HCT116 (cell line): ENCODE measurements at regions not wholly inside any gene's neighbourhood (a gene's known extent, or its start where the extent isn't known, plus 50 kb on each side); places are given as distances from the start of the nearest gene placed in this dataset.

Experiments used
- ATAC-seq: fragments of 200-7000 bp; cut with Tn5 transposase; 2 replicates; pipeline ENCODE4 v1.9.1; 2020; ENCODE audit warnings: mild to moderate bottlenecking, moderate library complexity
- BruUV-seq: library from RNA; stranded (reverse); fragments of 400-500 nt; replicated peaks from 2 replicates; lab custom pipeline; 2021; lab: Mats Ljungman, UMichigan
- CTCF ChIA-PET: fragments of 300-600 bp; sonication (Branson Sonifier 250); formaldehyde crosslinking; loops from one replicate; lab custom pipeline; 2021; ENCODE audit warnings: antibody characterized with exemption; lab: Charles Lee
- POLR2A ChIA-PET: fragments of 300-600, 350-600 bp; sonication (Branson Sonifier 250); formaldehyde crosslinking; loops from one replicate; lab custom pipeline; 2021; ENCODE audit warnings: antibody characterized with exemption; lab: Charles Lee
- RAD21 ChIA-PET, 2 experiments: fragments of 300-600 bp; sonication (Branson Sonifier 250); formaldehyde crosslinking; loops; one replicate each; lab custom pipeline; 2023; ENCODE audit warnings: low total read pairs in 2 of 2; ENCODE audit not compliant: uncharacterized antibody in 2 of 2, unreplicated experiment in 2 of 2, low non-redundant PET in 1 of 2; lab: Charles Lee
- DNase-seq: peaks from one replicate; pipeline ENCODE4 v3.0.0-alpha.2; 2010; ENCODE audit warnings: low read depth, low spot score
- H2AFZ ChIP-seq: fragments of 200-600 bp; shearing (Covaris generic), sonication (generic); 2 replicates; pipeline ENCODE4 v1.6.1; 2017; ENCODE audit warnings: low read depth, mixed run types, mixed read lengths, antibody characterized with exemption, low read length; ENCODE audit not compliant: poor library complexity, severe bottlenecking
- H3K27ac ChIP-seq: 2 replicates; pipeline ENCODE4 v1.5.1; 2012; ENCODE audit warnings: low read depth, low read length
- H3K27me3 ChIP-seq: fragments of 200-600 bp; sonication (generic); 2 replicates; pipeline ENCODE4 v1.6.1; 2016; ENCODE audit warnings: mixed run types, low read length, mixed read lengths; ENCODE audit not compliant: insufficient read depth
- H3K36me3 ChIP-seq, 2 experiments: fragments of 200-500 bp in 1 of 2; fragments of 200-600 bp in 1 of 2; sonication (Bioruptor generic) in 1 of 2; sonication (generic) in 1 of 2; 2 replicates each; pipeline versions ENCODE4 v1.5.1 to v1.6.1; 2014 to 2016; ENCODE audit warnings: low read length in 2 of 2, inconsistent platforms in 1 of 2, mixed read lengths in 1 of 2, mixed run types in 1 of 2; ENCODE audit not compliant: insufficient read depth in 2 of 2, control insufficient read depth in 1 of 2
- H3K4me1 ChIP-seq, 2 experiments: fragments of 200-600 bp in 1 of 2; sonication (generic) in 1 of 2; 2 replicates each; pipeline versions ENCODE4 v1.5.1 to v1.6.1; 2012 to 2017; ENCODE audit warnings: low read length in 2 of 2, inconsistent platforms in 1 of 2, mild to moderate bottlenecking in 1 of 2, mixed read lengths in 1 of 2, mixed run types in 1 of 2, moderate library complexity in 1 of 2; ENCODE audit not compliant: insufficient read depth in 2 of 2, control insufficient read depth in 1 of 2
- H3K4me2 ChIP-seq: fragments of 200-600 bp; sonication (generic); 2 replicates; pipeline ENCODE4 v1.6.1; 2017; ENCODE audit warnings: mixed run types, low read length, mixed read lengths
- H3K4me3 ChIP-seq, 2 experiments: fragments of 200-600 bp in 1 of 2; sonication (generic) in 1 of 2; replicated peaks in 1 of 2; 2 replicates each; pipeline ENCODE4 v1.5.1; 2011 to 2016; ENCODE audit warnings: low read length in 2 of 2, control low read depth in 1 of 2, low read depth in 1 of 2, mild to moderate bottlenecking in 1 of 2, mixed read lengths in 1 of 2, mixed run types in 1 of 2
- H3K79me2 ChIP-seq: fragments of 200-600 bp; sonication (generic); 2 replicates; pipeline ENCODE4 v1.6.1; 2017; ENCODE audit warnings: mild to moderate bottlenecking, mixed run types, low read length, moderate library complexity, mixed read lengths; ENCODE audit not compliant: insufficient read depth
- H3K9ac ChIP-seq: fragments of 200-600 bp; sonication (generic); 2 replicates; pipeline ENCODE4 v1.6.1; 2016; ENCODE audit warnings: low read length, mixed read lengths
- H3K9me2 ChIP-seq: fragments of 200-600 bp; sonication (generic), shearing (Covaris generic); 2 replicates; pipeline ENCODE4 v1.6.1; 2017; ENCODE audit warnings: mixed run types, mild to moderate bottlenecking, moderate library complexity; ENCODE audit not compliant: insufficient read depth
- H3K9me3 ChIP-seq, 2 experiments: fragments of 200-500 bp in 1 of 2; fragments of 200-600 bp in 1 of 2; sonication (Bioruptor generic) in 1 of 2; sonication (generic) in 1 of 2; 2 replicates each; pipeline ENCODE4 v1.6.1; 2014 to 2017; ENCODE audit warnings: low read length in 2 of 2, mixed read lengths in 2 of 2, inconsistent platforms in 1 of 2, low read depth in 1 of 2, mild to moderate bottlenecking in 1 of 2, mixed run types in 1 of 2, moderate library complexity in 1 of 2; ENCODE audit not compliant: control insufficient read depth in 1 of 2, insufficient read depth in 1 of 2
- H4K20me1 ChIP-seq: fragments of 200-600 bp; sonication (generic), shearing (Covaris generic); 2 replicates; pipeline ENCODE4 v1.6.1; 2017; ENCODE audit warnings: mixed run types, mild to moderate bottlenecking, moderate library complexity; ENCODE audit not compliant: insufficient read depth
- ATF3 ChIP-seq: IDR thresholded peaks from 2 replicates; pipeline ENCODE4 v1.6.1; 2012
- EGR1 ChIP-seq: IDR thresholded peaks from 2 replicates; pipeline ENCODE4 v1.6.1; 2012; ENCODE audit warnings: low read depth
- ELF1 ChIP-seq: IDR thresholded peaks from 2 replicates; pipeline ENCODE4 v1.6.1; 2012; ENCODE audit warnings: low read depth, borderline replicate concordance
- EZH2 ChIP-seq: fragments of 200-600 bp; sonication (generic); IDR thresholded peaks from 2 replicates; pipeline ENCODE4 v1.6.1; 2017; ENCODE audit warnings: antibody characterized with exemption, mixed run types
- EZH2phosphoT487 ChIP-seq: fragments of 200-600 bp; IDR thresholded peaks from 2 replicates; pipeline ENCODE4 v1.6.1; 2018; ENCODE audit warnings: antibody characterized with exemption, borderline replicate concordance
- FOSL1 ChIP-seq: IDR thresholded peaks from 2 replicates; pipeline ENCODE4 v1.6.1; 2012; ENCODE audit warnings: low read depth
- JUND ChIP-seq: IDR thresholded peaks from 2 replicates; pipeline ENCODE4 v1.6.1; 2012
- POLR2A ChIP-seq: IDR thresholded peaks from 2 replicates; pipeline ENCODE4 v1.7.0; 2011; ENCODE audit warnings: borderline replicate concordance; ENCODE audit not compliant: insufficient read depth, insufficient read length; ENCODE audit errors: extremely low read depth
- POLR2AphosphoS5 ChIP-seq: IDR thresholded peaks from 2 replicates; pipeline ENCODE4 v1.6.1; 2011; ENCODE audit warnings: mild to moderate bottlenecking, low read depth, low read length, moderate library complexity
- RAD21 ChIP-seq: IDR thresholded peaks from 2 replicates; pipeline ENCODE4 v1.6.1; 2012; ENCODE audit warnings: low read depth, mild to moderate bottlenecking
- REST ChIP-seq: IDR thresholded peaks from 2 replicates; pipeline ENCODE4 v1.6.1; 2012; ENCODE audit warnings: low read depth
- SRF ChIP-seq: IDR thresholded peaks from 2 replicates; pipeline ENCODE4 v1.6.1; 2012; ENCODE audit warnings: low read depth
- ZNF274 ChIP-seq: fragments of 200-500 bp; sonication (Bioruptor generic); IDR thresholded peaks from 2 replicates; pipeline ENCODE4 v1.6.1; 2014; ENCODE audit warnings: mild to moderate bottlenecking, low read depth, low read length, inconsistent platforms
- intact Hi-C: fragments of 100-400 bp; cut with micrococcal nuclease; formaldehyde crosslinking; loops from 2 replicates; pipeline ENCODE4 v1.10.0; 2022

- H3K4me1 ChIP-seq: no peaks in the 10 kb centered on the region
- no peak for DNase-seq
- no peaks in the 10 kb centered on the region for H3K9me3 ChIP-seq
- H3K79me2 ChIP-seq: no peaks in the 10 kb centered on the region
- no peak overlapping the region for H3K4me3 ChIP-seq
- no peak overlapping the region for H2AFZ ChIP-seq
- peaks cover 33% of the 10 kb centered on the region for H3K27me3 ChIP-seq
- H3K4me2 ChIP-seq: no peak overlapping the region
- TF ChIP-seq EZH2 (no peak), EZH2phosphoT487 (no peak), JUND (no peak), REST (no peak), EGR1 (no peak), POLR2AphosphoS5 (no peak), ATF3 (no peak), POLR2A (no peak), FOSL1 (no peak), RAD21 (no peak), ZNF274 (no peak), ELF1 (no peak), SRF (no peak)
- ChIA-PET CTCF (no interaction called here), RAD21 (no interaction called here), POLR2A (no interaction called here)
- no peak overlapping the region for H3K9ac ChIP-seq
- ATAC-seq: no peak
- H3K36me3 ChIP-seq: no peaks in the 10 kb centered on the region
- BruUV-seq: no TSS peak
- intact Hi-C loops: no loop called here
- no peak overlapping the region for H3K27ac ChIP-seq
- H4K20me1 ChIP-seq: no peaks in the 10 kb centered on the region
- H3K9me2 ChIP-seq: no peaks in the 10 kb centered on the region
Measured at GRCh38 chr2:129810521-129810920, 168.9 kb upstream of the RAB6C start.
